Stimulated activated naive CD8-positive, alpha-beta T cell treated with anti-CD3 and anti-CD28 coated beads, Interleukin-15, Interleukin-2, amounts not matched to agents 100 ng/mL and 50 ng/mL, for 24 hours (primary cell): ENCODE measurements at regions not wholly inside any gene's neighbourhood (a gene's known extent, or its start where the extent isn't known, plus 50 kb on each side); places are given as distances from the start of the nearest gene placed in this dataset.
"Not testable (repeated sequence)": the region's sequence is repeated elsewhere in the genome, so short reads cannot be mapped to it uniquely, and the experiment has no call there.

Experiments
- H3K27ac Mint-ChIP-seq: one replicate; pipeline ENCODE4 v1.8.0; 2021; ENCODE audit warnings: mild to moderate bottlenecking, mixed read lengths
- H3K27me3 Mint-ChIP-seq: one replicate; pipeline ENCODE4 v1.8.0; 2021; ENCODE audit warnings: mixed read lengths
- H3K36me3 Mint-ChIP-seq: one replicate; pipeline ENCODE4 v1.8.0; 2021; ENCODE audit warnings: low read depth, mixed read lengths
- H3K4me1 Mint-ChIP-seq: one replicate; pipeline ENCODE4 v1.8.0; 2021; ENCODE audit warnings: low read depth, mixed read lengths
- H3K4me3 Mint-ChIP-seq: one replicate; pipeline ENCODE4 v1.8.0; 2021; ENCODE audit warnings: mild to moderate bottlenecking, mixed read lengths
- H3K9me3 Mint-ChIP-seq: one replicate; pipeline ENCODE4 v1.8.0; 2021; ENCODE audit warnings: mixed read lengths

DNA sequence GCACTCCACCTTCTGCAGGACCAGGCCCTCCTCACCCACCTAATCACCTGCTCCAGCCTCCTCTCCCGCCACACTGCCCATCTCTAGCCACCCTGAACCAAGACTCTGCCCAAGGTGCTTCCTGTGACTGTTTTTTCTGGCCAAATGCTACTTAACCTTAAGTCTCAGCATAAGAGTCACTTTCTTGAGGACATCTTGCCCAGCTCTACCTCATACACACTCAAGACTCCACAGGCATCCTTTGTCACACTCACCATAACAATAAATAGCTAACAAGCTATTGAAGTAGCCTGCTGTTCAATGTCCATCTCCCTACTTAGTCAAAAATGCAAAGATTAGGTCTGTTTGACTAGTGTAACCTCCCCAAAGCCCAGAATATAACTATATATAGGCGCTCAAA, 455.4 kb upstream of the NFE2L3 start:
- Mint-ChIP-seq H3K27me3 (peaks cover 5% of the 10 kb centered on the region), H3K9me3 (no peaks in the 10 kb centered on the region), H3K27ac (no peak overlapping the region), H3K36me3 (no peaks in the 10 kb centered on the region), H3K4me3 (no peak overlapping the region), H3K4me1 (no peaks in the 10 kb centered on the region)

DNA sequence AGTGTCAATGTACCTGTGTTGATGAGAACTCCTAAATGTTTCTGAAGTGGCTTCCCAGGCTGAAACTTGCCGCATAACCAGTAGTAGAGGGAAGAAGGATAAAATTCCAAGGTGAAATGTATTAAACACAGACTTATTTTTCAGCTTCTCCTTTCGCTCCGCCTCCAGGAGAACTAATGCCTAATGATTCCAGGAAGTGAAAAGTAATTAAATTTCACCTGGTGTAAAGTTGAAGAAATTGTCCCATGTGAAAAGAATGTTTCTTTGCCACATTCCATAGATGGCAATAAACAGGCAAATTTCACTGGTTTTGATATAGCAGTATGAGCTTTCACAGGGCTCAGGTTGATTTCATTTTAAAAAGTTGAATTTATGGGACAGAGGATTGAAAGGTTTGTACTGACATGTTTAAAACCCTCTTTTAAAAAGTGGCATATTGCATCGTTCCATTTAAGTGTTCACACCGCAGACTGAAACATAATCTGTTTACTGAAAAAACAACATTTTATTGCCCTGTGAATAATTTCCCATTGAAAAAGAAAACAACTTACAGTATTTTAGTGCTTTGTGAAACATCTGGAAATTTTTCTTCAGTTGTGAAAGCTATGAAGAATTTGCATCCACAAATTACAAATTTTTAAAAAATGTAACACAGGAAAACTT, 453.4 kb upstream of the NFE2L3 start:
- Mint-ChIP-seq H3K27ac (no peak overlapping the region), H3K36me3 (no peaks in the 10 kb centered on the region), H3K4me1 (no peaks in the 10 kb centered on the region), H3K4me3 (no peak overlapping the region), H3K9me3 (no peaks in the 10 kb centered on the region), H3K27me3 (peaks cover 5% of the 10 kb centered on the region)

DNA sequence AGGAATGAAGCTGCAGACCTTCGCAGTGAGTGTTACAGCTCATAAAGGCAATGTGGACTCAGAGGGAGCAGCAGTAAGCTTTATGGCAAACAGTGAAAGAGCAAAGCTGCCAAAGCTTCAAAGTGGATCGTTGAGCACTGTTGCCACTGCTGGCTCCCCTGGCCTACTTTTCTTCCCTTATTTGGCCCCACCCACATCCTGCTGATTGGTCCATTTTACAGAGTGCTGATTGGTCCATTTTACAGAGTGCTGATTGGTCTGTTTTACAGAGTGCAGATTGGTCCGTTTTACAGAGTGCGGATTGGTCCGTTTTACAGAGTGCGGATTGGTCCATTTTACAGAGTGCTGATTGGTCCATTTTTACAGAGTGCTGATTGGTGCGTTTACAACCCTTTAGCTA, 451.9 kb upstream of the NFE2L3 start:
- H3K4me1 Mint-ChIP-seq, H3K4me3 Mint-ChIP-seq, H3K9me3 Mint-ChIP-seq, H3K36me3 Mint-ChIP-seq, H3K27ac Mint-ChIP-seq, H3K27me3 Mint-ChIP-seq: not testable (repeated sequence)

DNA sequence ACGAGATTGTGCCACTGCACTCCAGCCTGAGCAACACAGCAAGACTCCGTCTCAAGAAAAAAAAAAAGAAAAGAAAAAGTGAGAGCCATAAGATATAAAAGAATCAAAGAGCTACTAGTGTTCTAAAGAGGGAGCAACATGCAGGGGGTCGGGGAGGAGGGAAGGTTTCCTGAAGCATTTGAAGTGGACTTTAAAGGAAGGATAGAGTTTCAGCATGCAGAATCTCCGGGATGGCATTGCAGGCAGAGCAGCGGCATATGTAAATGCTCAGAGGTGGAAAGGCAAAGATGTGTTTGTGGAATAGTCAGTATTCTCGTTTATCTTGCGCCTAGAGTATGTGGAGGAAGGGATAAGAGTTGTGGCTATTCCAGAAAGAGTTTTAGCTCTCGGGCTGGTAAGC, 447.6 kb upstream of the NFE2L3 start:
- H3K4me3 Mint-ChIP-seq: no peak overlapping the region
- H3K27ac Mint-ChIP-seq: no peak overlapping the region
- H3K36me3 Mint-ChIP-seq: no peaks in the 10 kb centered on the region
- H3K4me1 Mint-ChIP-seq: no peaks in the 10 kb centered on the region
- H3K27me3 Mint-ChIP-seq: no peaks in the 10 kb centered on the region
- peaks cover 9% of the 10 kb centered on the region for H3K9me3 Mint-ChIP-seq

DNA sequence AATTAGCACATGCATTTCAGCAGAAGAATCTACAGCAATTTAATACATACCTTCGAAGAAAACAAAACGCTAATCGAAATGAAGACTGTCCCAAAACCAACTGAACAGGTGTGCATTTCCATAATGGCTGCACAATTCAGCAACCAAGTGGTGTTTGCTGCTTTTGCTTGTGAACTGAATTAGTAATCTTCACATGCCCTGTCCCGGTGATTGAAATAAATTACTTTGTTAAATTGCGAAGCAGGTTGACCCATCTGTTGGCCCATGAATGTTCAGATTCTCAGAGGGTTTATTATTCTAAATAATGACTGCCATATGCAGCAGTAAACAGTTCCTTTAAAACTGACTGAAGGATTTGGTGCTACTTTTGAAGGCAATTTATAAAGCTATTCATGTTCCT, 445.2 kb upstream of the NFE2L3 start:
- Mint-ChIP-seq H3K9me3 (peaks cover 9% of the 10 kb centered on the region), H3K4me1 (no peaks in the 10 kb centered on the region), H3K36me3 (no peaks in the 10 kb centered on the region), H3K27ac (no peak overlapping the region), H3K27me3 (no peaks in the 10 kb centered on the region), H3K4me3 (no peak overlapping the region)

DNA sequence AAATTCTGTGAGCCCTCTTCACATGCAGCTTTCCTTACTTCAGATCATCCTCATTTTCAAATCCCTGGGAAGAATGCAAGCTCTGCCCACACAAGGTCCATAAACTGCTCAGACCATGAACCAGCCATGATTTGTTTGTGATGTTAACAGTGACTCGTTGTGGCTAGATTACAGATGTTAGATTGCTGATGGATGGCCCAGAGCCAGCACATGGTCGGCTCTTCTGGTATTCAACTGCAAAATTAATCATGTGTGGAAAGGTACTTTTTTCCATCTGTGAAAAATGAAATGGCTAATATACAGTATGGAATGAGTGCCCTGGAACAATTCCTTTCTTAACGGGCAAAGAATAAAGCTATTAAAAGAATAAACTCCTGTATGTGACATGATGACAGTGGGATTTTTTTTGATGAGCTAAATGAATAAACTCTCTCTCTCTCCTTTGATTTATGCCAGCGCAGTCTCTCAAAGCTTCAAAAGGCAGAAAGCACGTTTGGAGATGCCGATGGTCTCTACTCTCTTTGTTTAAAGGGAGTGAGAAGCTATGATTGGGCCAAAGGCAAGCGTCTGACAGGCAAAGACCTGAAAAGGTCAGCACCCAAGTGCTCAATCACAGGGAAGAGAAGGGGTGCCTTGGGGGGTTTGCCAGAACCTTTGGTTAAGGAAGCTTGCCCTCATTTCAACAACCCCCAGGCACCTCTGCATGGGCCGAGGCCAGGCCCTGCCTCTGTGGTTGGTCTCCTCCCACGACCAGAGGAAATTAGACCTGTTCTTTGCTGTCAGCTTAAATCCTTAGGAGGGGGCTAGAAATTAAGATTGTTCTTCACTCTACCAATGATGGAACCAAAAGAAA, 444.0 kb upstream of the NFE2L3 start:
- Mint-ChIP-seq H3K4me1 (no peaks in the 10 kb centered on the region), H3K9me3 (peaks cover 9% of the 10 kb centered on the region), H3K27ac (no peak overlapping the region), H3K4me3 (no peak overlapping the region), H3K27me3 (no peaks in the 10 kb centered on the region), H3K36me3 (no peaks in the 10 kb centered on the region)

DNA sequence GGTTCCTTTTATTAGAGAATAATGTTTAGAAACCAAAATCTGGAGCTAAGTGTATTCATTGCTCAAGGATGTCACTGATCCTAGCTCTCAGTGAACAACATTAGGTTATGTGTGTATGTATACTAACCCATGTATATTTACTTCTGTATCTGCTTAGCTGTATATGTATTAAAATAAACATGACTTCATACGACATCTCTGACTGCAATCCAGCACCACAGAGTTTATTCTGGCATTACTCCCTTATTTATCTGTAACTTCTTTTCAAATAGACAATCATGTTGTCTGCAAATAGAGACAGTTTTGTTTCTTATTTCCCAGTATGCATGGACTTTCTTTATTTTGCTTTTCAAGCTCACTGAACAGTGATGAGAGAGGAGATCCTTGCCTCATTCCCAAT, 441.0 kb upstream of the NFE2L3 start:
- Mint-ChIP-seq H3K36me3 (no peaks in the 10 kb centered on the region), H3K27ac (no peak overlapping the region), H3K27me3 (no peaks in the 10 kb centered on the region), H3K4me3 (no peak overlapping the region), H3K4me1 (no peaks in the 10 kb centered on the region), H3K9me3 (peaks cover 3% of the 10 kb centered on the region)

DNA sequence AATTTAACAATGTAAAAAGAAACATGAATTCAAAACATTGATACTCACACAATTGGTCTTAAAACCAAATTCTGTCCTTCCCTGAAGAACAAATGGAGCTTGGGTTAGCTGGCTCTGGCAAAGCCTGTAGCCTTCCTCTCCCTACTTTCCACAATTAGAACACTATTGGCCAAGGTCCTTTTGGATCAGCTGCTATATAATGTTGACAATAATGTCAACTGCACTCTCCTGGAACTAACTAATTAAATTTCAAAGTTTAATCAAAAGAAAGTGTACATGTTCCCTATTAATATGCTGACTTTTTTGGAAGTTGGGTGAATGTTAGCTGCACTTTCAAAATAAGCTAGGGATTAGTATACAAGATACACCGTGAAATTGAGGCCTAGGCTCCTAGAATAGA, 440.1 kb upstream of the NFE2L3 start:
- Mint-ChIP-seq H3K27ac (no peak overlapping the region), H3K4me1 (no peaks in the 10 kb centered on the region), H3K4me3 (no peak overlapping the region), H3K9me3 (no peaks in the 10 kb centered on the region), H3K27me3 (no peaks in the 10 kb centered on the region), H3K36me3 (no peaks in the 10 kb centered on the region)

DNA sequence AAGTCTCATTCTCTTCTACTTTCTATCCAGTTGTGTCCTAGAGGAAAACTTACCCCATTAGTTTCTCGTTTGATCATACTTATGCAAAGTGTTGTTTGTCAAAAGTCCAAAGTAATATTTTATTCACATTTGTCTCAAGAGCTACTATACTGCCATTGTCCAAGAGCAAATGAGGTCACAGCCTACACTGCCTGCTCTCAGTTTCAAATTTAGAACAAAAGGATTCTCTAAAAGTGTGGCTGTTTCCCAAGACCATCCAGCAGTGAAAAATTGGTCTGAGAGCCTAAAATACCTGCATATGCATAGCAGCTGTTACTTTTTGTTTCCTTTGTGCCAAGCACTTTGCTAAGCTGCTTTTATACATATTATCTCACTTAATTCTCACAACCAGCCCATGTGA, 439.5 kb upstream of the NFE2L3 start:
- H3K9me3 Mint-ChIP-seq: no peaks in the 10 kb centered on the region
- no peak overlapping the region for H3K4me3 Mint-ChIP-seq
- no peaks in the 10 kb centered on the region for H3K36me3 Mint-ChIP-seq
- H3K27me3 Mint-ChIP-seq: peaks cover 3% of the 10 kb centered on the region
- no peak overlapping the region for H3K27ac Mint-ChIP-seq
- H3K4me1 Mint-ChIP-seq: no peaks in the 10 kb centered on the region

DNA sequence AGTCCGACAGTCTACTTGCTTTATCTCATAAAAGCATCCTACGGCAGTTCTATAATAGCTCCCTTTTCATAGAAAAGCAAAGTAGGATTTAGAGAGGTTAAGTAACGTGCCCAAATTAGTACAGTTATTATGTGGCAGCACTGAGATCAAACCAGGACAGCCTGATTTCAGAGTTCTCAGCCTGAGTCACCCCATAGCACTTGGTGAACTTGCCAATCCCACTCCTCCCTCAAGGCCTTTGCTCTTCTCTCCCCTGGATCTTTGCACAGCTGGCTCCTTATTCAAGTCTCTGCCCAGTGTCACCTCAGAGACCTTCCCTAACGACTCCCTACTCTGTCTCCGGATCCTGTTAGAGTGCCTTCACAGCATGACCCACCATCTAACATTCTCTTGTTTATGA, 438.0 kb upstream of the NFE2L3 start:
- no peaks in the 10 kb centered on the region for H3K36me3 Mint-ChIP-seq
- H3K4me3 Mint-ChIP-seq: no peak overlapping the region
- H3K4me1 Mint-ChIP-seq: no peaks in the 10 kb centered on the region
- H3K27ac Mint-ChIP-seq: no peak overlapping the region
- no peaks in the 10 kb centered on the region for H3K9me3 Mint-ChIP-seq
- H3K27me3 Mint-ChIP-seq: peaks cover 7% of the 10 kb centered on the region

DNA sequence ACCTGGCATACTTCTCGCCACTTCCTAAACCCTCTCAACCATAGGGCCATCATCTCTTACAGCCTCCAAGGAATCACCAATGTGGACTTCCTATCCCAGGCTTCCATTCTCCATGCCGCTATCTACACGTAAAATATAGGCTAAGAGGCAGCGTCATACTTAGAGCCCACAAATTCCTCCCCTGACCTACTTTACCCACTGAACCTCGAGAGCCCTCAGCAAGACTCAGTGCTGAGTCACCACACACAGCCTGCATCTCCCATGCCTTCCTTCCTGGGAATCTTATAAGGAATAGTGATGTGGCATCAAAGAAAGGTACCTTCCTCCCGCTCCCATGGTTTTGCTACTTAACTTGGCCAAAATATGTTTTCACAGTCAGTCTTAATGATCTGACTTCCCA, 435.6 kb upstream of the NFE2L3 start:
- no peak overlapping the region for H3K4me3 Mint-ChIP-seq
- H3K27ac Mint-ChIP-seq: no peak overlapping the region
- H3K27me3 Mint-ChIP-seq: peaks cover 12% of the 10 kb centered on the region
- H3K36me3 Mint-ChIP-seq: no peaks in the 10 kb centered on the region
- no peaks in the 10 kb centered on the region for H3K9me3 Mint-ChIP-seq
- H3K4me1 Mint-ChIP-seq: no peaks in the 10 kb centered on the region

DNA sequence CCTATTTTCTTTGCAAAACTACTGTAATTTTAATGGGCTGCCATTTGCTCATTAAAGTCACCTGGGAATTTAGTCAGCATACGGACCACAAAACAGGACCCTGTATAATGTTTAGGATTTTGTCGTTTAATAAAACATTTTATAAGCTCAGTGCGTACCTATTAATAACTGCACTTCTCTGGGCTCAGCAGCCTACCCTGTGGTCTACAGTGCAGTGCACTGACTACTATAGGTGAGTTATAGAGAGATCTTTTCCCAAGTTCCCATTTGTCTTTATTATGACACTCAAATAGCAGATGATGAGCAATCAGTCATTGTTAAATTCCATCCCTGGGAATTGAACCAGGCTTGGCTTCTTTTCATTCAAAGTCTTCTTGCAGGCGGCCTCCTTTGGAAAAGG, 433.4 kb upstream of the NFE2L3 start:
- Mint-ChIP-seq H3K4me1 (no peaks in the 10 kb centered on the region), H3K36me3 (no peaks in the 10 kb centered on the region), H3K27me3 (peaks cover 18% of the 10 kb centered on the region), H3K4me3 (no peak overlapping the region), H3K9me3 (no peaks in the 10 kb centered on the region), H3K27ac (no peak overlapping the region)

DNA sequence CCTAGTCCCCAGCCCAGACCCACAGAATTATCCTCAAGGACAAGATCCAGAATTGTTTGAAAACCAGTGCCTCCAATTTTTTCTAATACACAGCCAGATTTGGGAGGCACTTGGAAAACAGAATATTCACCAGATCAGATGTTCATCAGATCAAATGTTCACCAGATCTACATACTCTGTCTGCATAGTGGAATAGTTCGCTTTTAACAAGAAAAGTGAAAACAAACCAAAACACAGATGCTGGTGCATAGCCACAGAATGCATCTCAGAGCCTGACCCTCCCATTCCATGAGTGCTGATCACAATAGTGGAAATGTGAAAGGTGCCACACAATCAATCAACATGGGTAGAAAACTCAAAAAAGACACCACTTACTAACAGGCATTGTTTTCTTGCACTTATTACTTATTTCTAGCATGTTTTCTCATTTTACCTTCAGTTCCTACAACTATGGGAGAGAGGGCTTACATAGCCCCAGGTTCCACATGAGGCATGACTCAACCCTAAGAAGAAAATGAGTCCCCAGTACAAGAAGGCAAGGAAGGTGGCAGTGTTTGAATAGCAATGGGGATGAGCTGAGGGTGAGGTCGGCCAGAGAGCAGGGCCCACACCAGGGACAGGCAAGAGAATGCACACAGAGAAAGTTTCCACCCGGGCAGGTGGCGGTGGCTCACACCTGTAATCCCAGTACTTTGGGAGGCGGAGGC, 432.7 kb upstream of the NFE2L3 start:
- Mint-ChIP-seq H3K9me3 (no peaks in the 10 kb centered on the region), H3K27ac (no peak overlapping the region), H3K27me3 (peaks cover 19% of the 10 kb centered on the region), H3K4me1 (no peaks in the 10 kb centered on the region), H3K36me3 (no peaks in the 10 kb centered on the region), H3K4me3 (no peak overlapping the region)

DNA sequence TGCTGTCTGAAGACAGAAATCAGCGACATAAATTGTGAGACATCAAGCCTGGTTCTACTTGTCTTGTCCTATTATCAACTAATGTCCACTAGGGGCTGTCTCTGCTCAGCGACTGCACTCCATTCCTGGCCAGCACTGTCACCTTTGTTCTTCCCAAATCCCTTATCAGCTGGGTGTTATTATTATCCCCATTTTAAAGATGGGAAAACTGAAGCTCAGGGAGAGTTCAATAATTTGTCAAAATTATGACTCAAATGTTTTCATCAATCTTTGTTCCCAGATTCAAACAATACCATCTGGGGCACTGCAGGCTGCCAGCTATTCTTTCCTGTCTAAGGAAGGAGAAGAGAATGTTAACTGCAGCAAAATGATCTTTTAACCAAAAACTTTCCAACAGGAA, 431.6 kb upstream of the NFE2L3 start:
- Mint-ChIP-seq H3K9me3 (no peaks in the 10 kb centered on the region), H3K27me3 (peaks cover 19% of the 10 kb centered on the region), H3K27ac (no peak overlapping the region), H3K4me1 (no peaks in the 10 kb centered on the region), H3K36me3 (no peaks in the 10 kb centered on the region), H3K4me3 (no peak overlapping the region)

DNA sequence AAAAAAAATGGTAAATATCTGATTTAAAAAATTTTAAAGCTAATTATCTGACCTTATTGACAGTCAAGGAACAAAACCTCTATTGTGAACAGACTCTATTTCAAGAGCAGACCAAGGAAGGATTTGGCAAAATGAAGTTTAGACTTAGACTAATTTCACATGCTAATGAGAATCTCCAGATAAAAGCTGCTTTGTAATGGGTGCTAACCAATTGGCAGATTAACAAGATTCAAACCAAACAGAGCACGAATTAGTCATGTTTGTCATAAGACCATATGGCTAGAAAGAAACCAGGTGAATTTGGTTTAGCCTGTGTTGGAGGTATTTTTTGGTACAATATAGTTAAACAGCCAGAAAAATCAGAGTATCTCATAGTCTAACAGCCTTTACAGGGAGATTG, 429.1 kb upstream of the NFE2L3 start:
- Mint-ChIP-seq H3K4me3 (no peak overlapping the region), H3K27ac (no peak overlapping the region), H3K4me1 (no peaks in the 10 kb centered on the region)

More for the DNA sequence above, 429.1 kb upstream of the NFE2L3 start:
- Mint-ChIP-seq H3K36me3 (no peaks in the 10 kb centered on the region), H3K27me3 (peaks cover 12% of the 10 kb centered on the region), H3K9me3 (no peaks in the 10 kb centered on the region)
